DND-41 (cell line): ENCODE measurements at regions not wholly inside any gene's neighbourhood (a gene's known extent, or its start where the extent isn't known, plus 50 kb on each side); places are given as distances from the start of the nearest gene placed in this dataset.
"Not testable (repeated sequence)": the region's sequence is repeated elsewhere in the genome, so short reads cannot be mapped to it uniquely, and the experiment has no call there.

ENCODE experiments used
- EZH2 ChIP-seq: IDR thresholded peaks from 3 replicates; pipeline ENCODE4 v1.6.1; 2012; ENCODE audit warnings: borderline replicate concordance, low read depth, mild to moderate bottlenecking, moderate library complexity, low read length, inconsistent platforms; ENCODE audit not compliant: severe bottlenecking
- TF ChIP-seq, protein P1 (sequence below): IDR thresholded peaks from 2 replicates; pipeline ENCODE4 v1.5.1; 2012; ENCODE audit warnings: borderline replicate concordance, low read length, moderate library complexity, mild to moderate bottlenecking; ENCODE audit not compliant: poor library complexity, severe bottlenecking; ENCODE audit errors: extremely low read depth

DNA sequence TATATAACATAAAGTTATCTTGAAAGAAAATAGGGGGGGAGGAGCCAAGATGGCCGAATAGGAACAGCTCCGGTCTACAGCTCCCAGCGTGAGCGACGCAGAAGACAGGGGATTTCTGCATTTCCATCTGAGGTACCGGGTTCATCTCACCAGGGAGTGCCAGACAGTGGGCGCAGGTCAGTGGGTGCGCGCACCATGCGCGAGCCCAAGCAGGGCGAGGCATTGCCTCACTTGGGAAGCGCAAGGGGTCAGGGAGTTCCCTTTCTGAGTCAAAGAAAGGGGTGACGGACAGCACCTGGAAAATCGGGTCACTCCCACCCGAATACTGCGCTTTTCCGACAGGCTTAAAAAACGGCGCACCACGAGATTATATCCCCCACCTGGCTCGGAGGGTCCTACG is 1704.4 kb upstream of the SPRY2 start:
- TF ChIP-seq, protein P1, sequence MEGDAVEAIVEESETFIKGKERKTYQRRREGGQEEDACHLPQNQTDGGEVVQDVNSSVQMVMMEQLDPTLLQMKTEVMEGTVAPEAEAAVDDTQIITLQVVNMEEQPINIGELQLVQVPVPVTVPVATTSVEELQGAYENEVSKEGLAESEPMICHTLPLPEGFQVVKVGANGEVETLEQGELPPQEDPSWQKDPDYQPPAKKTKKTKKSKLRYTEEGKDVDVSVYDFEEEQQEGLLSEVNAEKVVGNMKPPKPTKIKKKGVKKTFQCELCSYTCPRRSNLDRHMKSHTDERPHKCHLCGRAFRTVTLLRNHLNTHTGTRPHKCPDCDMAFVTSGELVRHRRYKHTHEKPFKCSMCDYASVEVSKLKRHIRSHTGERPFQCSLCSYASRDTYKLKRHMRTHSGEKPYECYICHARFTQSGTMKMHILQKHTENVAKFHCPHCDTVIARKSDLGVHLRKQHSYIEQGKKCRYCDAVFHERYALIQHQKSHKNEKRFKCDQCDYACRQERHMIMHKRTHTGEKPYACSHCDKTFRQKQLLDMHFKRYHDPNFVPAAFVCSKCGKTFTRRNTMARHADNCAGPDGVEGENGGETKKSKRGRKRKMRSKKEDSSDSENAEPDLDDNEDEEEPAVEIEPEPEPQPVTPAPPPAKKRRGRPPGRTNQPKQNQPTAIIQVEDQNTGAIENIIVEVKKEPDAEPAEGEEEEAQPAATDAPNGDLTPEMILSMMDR = not testable (repeated sequence)
- not testable (repeated sequence) for TF ChIP-seq EZH2
